ENCODE measurements at regions not wholly inside any gene's neighbourhood (a gene's known extent, or its start where the extent isn't known, plus 50 kb on each side); places are given as distances from the start of the nearest gene placed in this dataset.

- no peak overlapping the region for H3K9ac ChIP-seq (ENCODE audit: low read length)
- no peak overlapping the region for H3K4me3 ChIP-seq (ENCODE audit: control extremely low read depth in 1 of 5, extremely low read depth in 1 of 5, insufficient read depth in 1 of 5, low read depth in 2 of 5, low read length in 4 of 5)
These were observed 219.8 kb downstream of the TFCP2L1 start for GRCh38 chr2:121065239-121065638.

GRCh38 chr2:121066526-121066925, 218.5 kb downstream of the TFCP2L1 start:
- peaks cover 0 to 6% (median 0%) of the 10 kb centered on the region in 3 donors for H3K9me3 ChIP-seq (ENCODE audit: control extremely low read depth in 1 of 3, control insufficient read depth in 2 of 3, insufficient read depth in 1 of 3, low read length in 2 of 3)
- H3K27me3 ChIP-seq (replicated peaks in 1 of 4; ENCODE audit: control extremely low read depth in 1 of 4, control insufficient read depth in 3 of 4, insufficient read depth in 4 of 4, low read length in 3 of 4) = peaks cover 0 to 4% (median 1%) of the 10 kb centered on the region in 4 experiments
- H3K27ac ChIP-seq (ENCODE audit: low read length in 2 of 2) = no peak overlapping the region
- intact Hi-C loops (cut with micrococcal nuclease) = no loop called here
- H3K36me3 ChIP-seq (replicated peaks in 1 of 2; ENCODE audit: control extremely low read depth in 1 of 2, control insufficient read depth in 1 of 2, extremely low read depth in 1 of 2, insufficient read depth in 2 of 2, low read length in 1 of 2) = no peaks in the 10 kb centered on the region
- no peak for ATAC-seq (ENCODE audit: low read depth)
- Mint-ChIP-seq H3K4me3 (no peak overlapping the region), H3K27ac (no peak overlapping the region), H3K4me1 (no peaks in the 10 kb centered on the region), H3K27me3 (peaks cover 8% of the 10 kb centered on the region), H3K9me3 (ENCODE audit: insufficient read depth) (no peaks in the 10 kb centered on the region)
- no peak overlapping the region for H2AFZ ChIP-seq (ENCODE audit: insufficient read depth, low read depth, low read length, poor library complexity, severe bottlenecking)
- ChIA-PET CTCF (no interaction called here), POLR2A (no interaction called here)
- H3K9ac ChIP-seq (ENCODE audit: low read length) = no peak overlapping the region
- H4K20me1 ChIP-seq (ENCODE audit: control insufficient read depth, insufficient read depth, low read length, poor library complexity, severe bottlenecking) = no peaks in the 10 kb centered on the region
- no peaks in the 10 kb centered on the region for H3K79me2 ChIP-seq (ENCODE audit: control insufficient read depth, insufficient read depth, low read length)
- H3K4me3 ChIP-seq (ENCODE audit: control extremely low read depth in 1 of 5, extremely low read depth in 1 of 5, insufficient read depth in 1 of 5, low read depth in 2 of 5, low read length in 4 of 5) = no peak overlapping the region
- no peak for TF ChIP-seq CTCF (IDR thresholded peaks at IDR 0.05)
- no peak for TF ChIP-seq EZH2 (IDR thresholded peaks at IDR 0.05; ENCODE audit: borderline replicate concordance, insufficient read depth, low read depth, low read length, poor library complexity, severe bottlenecking)
- WGBS (ENCODE audit: insufficient coverage) = 88% methylated on average over 6 of the region's 6 CpGs
- no peak for DNase-seq
- no peaks in the 10 kb centered on the region for H3K4me1 ChIP-seq (ENCODE audit: control insufficient read depth in 2 of 2, insufficient read depth in 2 of 2, low read length in 2 of 2)
- no peak overlapping the region for H3K4me2 ChIP-seq (replicated peaks; ENCODE audit: low read depth, low read length, poor library complexity, severe bottlenecking)

More at GRCh38 chr2:121065239-121065638, 219.8 kb downstream of the TFCP2L1 start:
- no peak overlapping the region for H3K4me2 ChIP-seq (replicated peaks; ENCODE audit: low read depth, low read length, poor library complexity, severe bottlenecking)
- no peak for ATAC-seq (ENCODE audit: low read depth)
- no peak for DNase-seq
- H4K20me1 ChIP-seq (ENCODE audit: control insufficient read depth, insufficient read depth, low read length, poor library complexity, severe bottlenecking) = no peaks in the 10 kb centered on the region
- no peak overlapping the region for H3K27ac ChIP-seq (ENCODE audit: low read length in 2 of 2)
- Mint-ChIP-seq H3K9me3 (ENCODE audit: insufficient read depth) (no peaks in the 10 kb centered on the region), H3K4me3 (no peak overlapping the region), H3K27me3 (peaks cover 8% of the 10 kb centered on the region), H3K27ac (no peak overlapping the region), H3K4me1 (no peaks in the 10 kb centered on the region)
- ChIA-PET CTCF (no interaction called here), POLR2A (no interaction called here)
- WGBS (ENCODE audit: insufficient coverage) = 80% methylated on average over 5 of the region's 5 CpGs
- no peak overlapping the region for H2AFZ ChIP-seq (ENCODE audit: insufficient read depth, low read depth, low read length, poor library complexity, severe bottlenecking)
- peaks cover 0 to 6% (median 0%) of the 10 kb centered on the region in 3 donors for H3K9me3 ChIP-seq (ENCODE audit: control extremely low read depth in 1 of 3, control insufficient read depth in 2 of 3, insufficient read depth in 1 of 3, low read length in 2 of 3)
- intact Hi-C loops (cut with micrococcal nuclease) = no loop called here
- H3K36me3 ChIP-seq (replicated peaks in 1 of 2; ENCODE audit: control extremely low read depth in 1 of 2, control insufficient read depth in 1 of 2, extremely low read depth in 1 of 2, insufficient read depth in 2 of 2, low read length in 1 of 2) = no peaks in the 10 kb centered on the region
- H3K79me2 ChIP-seq (ENCODE audit: control insufficient read depth, insufficient read depth, low read length) = no peaks in the 10 kb centered on the region
- H3K4me1 ChIP-seq (ENCODE audit: control insufficient read depth in 2 of 2, insufficient read depth in 2 of 2, low read length in 2 of 2) = no peaks in the 10 kb centered on the region
- TF ChIP-seq CTCF (IDR thresholded peaks at IDR 0.05) = no peak
- no peak for TF ChIP-seq EZH2 (IDR thresholded peaks at IDR 0.05; ENCODE audit: borderline replicate concordance, insufficient read depth, low read depth, low read length, poor library complexity, severe bottlenecking)
- no peaks in the 10 kb centered on the region for H3K27me3 ChIP-seq (replicated peaks in 1 of 4; ENCODE audit: control extremely low read depth in 1 of 4, control insufficient read depth in 3 of 4, insufficient read depth in 4 of 4, low read length in 3 of 4)

All from B cell (primary cell).